HEK293 (cell line): ENCODE measurements at regions not wholly inside any gene's neighbourhood (a gene's known extent, or its start where the extent isn't known, plus 50 kb on each side); places are given as distances from the start of the nearest gene placed in this dataset.

ENCODE experiments used
- CTCF ChIA-PET: fragments of 350-600 bp; formaldehyde crosslinking; extraction: SDS; loops from one replicate; lab custom pipeline; 2021; ENCODE audit warnings: antibody characterized with exemption; lab: Yijun Ruan, JAX
- POLR2A ChIA-PET: fragments of 300-600 bp; formaldehyde crosslinking; extraction: SDS; loops from one replicate; lab custom pipeline; 2020; ENCODE audit warnings: antibody characterized with exemption, inconsistent platforms; lab: Yijun Ruan, JAX
- H3K27ac ChIP-seq: fragments of 200-500 bp; sonication (Bioruptor generic); 2 replicates; pipeline ENCODE4 v1.5.1; 2014; ENCODE audit warnings: low read depth, low read length, control low read depth, inconsistent platforms; ENCODE audit errors: extremely low read depth
- H3K36me3 ChIP-seq, 2 experiments: fragments of 200-500 bp in 1 of 2; sonication (Bioruptor generic) in 1 of 2; 1 replicate in 1 of 2; 2 replicates in 1 of 2; pipeline ENCODE4 v1.5.1; 2014 to 2017; ENCODE audit warnings: inconsistent platforms in 2 of 2, low read length in 2 of 2; ENCODE audit not compliant: control insufficient read depth in 2 of 2, insufficient read depth in 1 of 2
- H3K4me1 ChIP-seq: fragments of 200-500 bp; sonication (Bioruptor generic); 2 replicates; pipeline ENCODE4 v1.5.1; 2014; ENCODE audit warnings: mild to moderate bottlenecking, low read length, inconsistent platforms; ENCODE audit not compliant: control insufficient read depth, insufficient read depth
- H3K4me3 ChIP-seq: 2 replicates; pipeline ENCODE4 v1.5.1; 2011; ENCODE audit warnings: low read depth, mild to moderate bottlenecking, control low read depth, low read length, moderate library complexity
- H3K9me3 ChIP-seq: fragments of 200-500 bp; sonication (Bioruptor generic); 2 replicates; pipeline ENCODE4 v1.5.1; 2014; ENCODE audit warnings: low read depth, low read length, inconsistent platforms; ENCODE audit not compliant: control insufficient read depth, insufficient read depth
- BCL6B ChIP-seq: fragments of 450-650 bp; formaldehyde crosslinking; IDR thresholded peaks from 2 replicates; pipeline ENCODE4 v1.5.1; 2017; ENCODE audit warnings: missing biosample characterization, missing genetic modification characterization
- GLI2 ChIP-seq: fragments of 450-650 bp; formaldehyde crosslinking; IDR thresholded peaks from 2 replicates; pipeline ENCODE4; 2017; ENCODE audit warnings: missing biosample characterization, missing genetic modification characterization, low read depth, borderline replicate concordance
- PRDM4 ChIP-seq: fragments of 450-650 bp; formaldehyde crosslinking; IDR thresholded peaks from 2 replicates; pipeline ENCODE4 v1.5.1; 2017; ENCODE audit warnings: missing biosample characterization, missing genetic modification characterization
- SP7 ChIP-seq: fragments of 450-650 bp; formaldehyde crosslinking; IDR thresholded peaks from 2 replicates; pipeline ENCODE4 v1.5.1; 2016; ENCODE audit warnings: missing biosample characterization, missing genetic modification characterization
- WT1 ChIP-seq: fragments of 450-650 bp; formaldehyde crosslinking; IDR thresholded peaks from 2 replicates; pipeline ENCODE4 v1.5.1; 2016; ENCODE audit warnings: missing biosample characterization, missing genetic modification characterization
- YY2 ChIP-seq: fragments of 450-650 bp; formaldehyde crosslinking; IDR thresholded peaks from 2 replicates; pipeline ENCODE4 v1.5.1; 2016; ENCODE audit warnings: missing biosample characterization, missing genetic modification characterization
- ZBTB49 ChIP-seq: fragments of 450-650 bp; formaldehyde crosslinking; IDR thresholded peaks from 2 replicates; pipeline ENCODE4 v1.5.1; 2016; ENCODE audit warnings: missing biosample characterization, missing genetic modification characterization, low read depth
- ZNF211 ChIP-seq: fragments of 450-650 bp; formaldehyde crosslinking; IDR thresholded peaks from 2 replicates; pipeline ENCODE4 v1.5.1; 2016; ENCODE audit warnings: low read depth, missing biosample characterization, missing genetic modification characterization
- ZNF280D ChIP-seq: fragments of 450-650 bp; formaldehyde crosslinking; IDR thresholded peaks from 2 replicates; pipeline ENCODE4 v1.5.1; 2016; ENCODE audit warnings: missing biosample characterization, missing genetic modification characterization
- ZNF311 ChIP-seq: fragments of 450-650 bp; formaldehyde crosslinking; IDR thresholded peaks from 2 replicates; pipeline ENCODE4 v1.5.1; 2017; ENCODE audit warnings: missing biosample characterization, missing genetic modification characterization, borderline replicate concordance
- ZNF416 ChIP-seq: fragments of 450-650 bp; formaldehyde crosslinking; IDR thresholded peaks from 2 replicates; pipeline ENCODE4 v1.5.1; 2016; ENCODE audit warnings: missing biosample characterization, missing genetic modification characterization
- ZNF449 ChIP-seq: fragments of 450-650 bp; formaldehyde crosslinking; IDR thresholded peaks from 2 replicates; pipeline ENCODE4 v1.5.1; 2017; ENCODE audit warnings: missing biosample characterization, mild to moderate bottlenecking, missing genetic modification characterization, moderate library complexity
- ZNF473 ChIP-seq: fragments of 450-650 bp; formaldehyde crosslinking; IDR thresholded peaks from 2 replicates; pipeline ENCODE4 v1.5.1; 2017; ENCODE audit warnings: missing biosample characterization, missing genetic modification characterization
- ZNF513 ChIP-seq: fragments of 450-650 bp; IDR thresholded peaks from 2 replicates; pipeline ENCODE4 v1.5.1; 2018; ENCODE audit warnings: missing biosample characterization, missing genetic modification characterization
- ZNF514 ChIP-seq: fragments of 450-650 bp; formaldehyde crosslinking; IDR thresholded peaks from 2 replicates; pipeline ENCODE4 v1.5.1; 2016; ENCODE audit warnings: missing biosample characterization, missing genetic modification characterization
- ZNF626 ChIP-seq: fragments of 450-650 bp; sonication (Bioruptor Pico); formaldehyde crosslinking; IDR thresholded peaks from 2 replicates; pipeline ENCODE4 v1.5.1; 2018; ENCODE audit warnings: missing biosample characterization, missing genetic modification characterization, inconsistent platforms
- ZNF792 ChIP-seq: fragments of 450-650 bp; formaldehyde crosslinking; IDR thresholded peaks from 2 replicates; pipeline ENCODE4 v1.5.1; 2016; ENCODE audit warnings: missing biosample characterization, missing genetic modification characterization
- ZSCAN16 ChIP-seq: fragments of 450-650 bp; formaldehyde crosslinking; IDR thresholded peaks from 2 replicates; pipeline ENCODE4 v1.5.1; 2016; ENCODE audit warnings: missing biosample characterization, missing genetic modification characterization
- ZSCAN30 ChIP-seq: fragments of 450-650 bp; IDR thresholded peaks from 2 replicates; pipeline ENCODE4 v1.5.1; 2018; ENCODE audit warnings: missing biosample characterization, mild to moderate bottlenecking, missing genetic modification characterization, moderate library complexity
- ZXDB ChIP-seq: fragments of 450-650 bp; formaldehyde crosslinking; IDR thresholded peaks from 2 replicates; pipeline ENCODE4 v1.5.1; 2016; ENCODE audit warnings: missing biosample characterization, missing genetic modification characterization

- Histone ChIP-seq H3K36me3 (no peaks in the 10 kb centered on the region), H3K9me3 (no peaks in the 10 kb centered on the region), H3K27ac (no peak overlapping the region), H3K4me1 (no peaks in the 10 kb centered on the region), H3K4me3 (no peak overlapping the region)
- ChIA-PET CTCF (no interaction called here), POLR2A (no interaction called here)
- no peak for TF ChIP-seq ZXDB (tag by site-specific recombination)
- no peak for TF ChIP-seq SP7 (tag by site-specific recombination)
- TF ChIP-seq ZNF513 (tag by site-specific recombination): no peak
- no peak for TF ChIP-seq WT1 (tag by site-specific recombination)
- TF ChIP-seq ZNF280D (tag by site-specific recombination): no peak
- no peak for TF ChIP-seq BCL6B (tag by site-specific recombination)
- no peak for TF ChIP-seq ZNF211
- no peak for TF ChIP-seq ZNF514 (tag by site-specific recombination)
- TF ChIP-seq ZSCAN30 (tag by site-specific recombination): no peak
- no peak for TF ChIP-seq ZBTB49 (tag by site-specific recombination)
- no peak for TF ChIP-seq ZNF792 (tag by site-specific recombination)
- no peak for TF ChIP-seq YY2 (tag by site-specific recombination)
- no peak for TF ChIP-seq GLI2 (tag by site-specific recombination)
- TF ChIP-seq ZNF311 (tag by site-specific recombination): no peak
- TF ChIP-seq ZNF449: no peak
- no peak for TF ChIP-seq ZNF626 (tag by site-specific recombination)
- TF ChIP-seq ZNF416 (tag by site-specific recombination): no peak
- TF ChIP-seq ZNF473 (tag by site-specific recombination): no peak
- TF ChIP-seq PRDM4 (tag by site-specific recombination): no peak
- no peak for TF ChIP-seq ZSCAN16 (tag by site-specific recombination)
Measured at GRCh38 chr3:177385831-177386301, 188.6 kb upstream of the TBL1XR1 start.
